ENCODE measurements at regions not wholly inside any gene's neighbourhood (a gene's known extent, or its start where the extent isn't known, plus 50 kb on each side); places are given as distances from the start of the nearest gene placed in this dataset.

- peak in 1 of 3 donors; percentile 39 for DNase-seq
- no peaks in the 10 kb centered on the region for H3K9me3 ChIP-seq
- no peak overlapping the region for H3K4me3 ChIP-seq
- H3K36me3 ChIP-seq (ENCODE audit: low read depth) = no peaks in the 10 kb centered on the region
- intact Hi-C loops (cut with DNase I, micrococcal nuclease) = no loop called here
- peaks cover 14% of the 10 kb centered on the region for H3K4me1 ChIP-seq (ENCODE audit: low read depth)
- no peak for TF ChIP-seq CTCF (IDR thresholded peaks at IDR 0.05)
- no peak for ATAC-seq
Observed at GRCh38 chr14:104320611-104321086, 182.3 kb downstream of the KIF26A start.

GRCh38 chr14:104321088-104321801 lies 182.9 kb downstream of the KIF26A start:
- ATAC-seq (no peak), DNase-seq (peak in 1 of 3 donors; percentile 43)
- TF ChIP-seq CTCF (IDR thresholded peaks at IDR 0.05) = no peak
- intact Hi-C loops (cut with DNase I, micrococcal nuclease) = no loop called here
- peaks cover 10% of the 10 kb centered on the region for H3K4me1 ChIP-seq (ENCODE audit: low read depth)
- H3K4me3 ChIP-seq = no peak overlapping the region
- no peaks in the 10 kb centered on the region for H3K36me3 ChIP-seq (ENCODE audit: low read depth)
- H3K9me3 ChIP-seq = no peaks in the 10 kb centered on the region

DNA sequence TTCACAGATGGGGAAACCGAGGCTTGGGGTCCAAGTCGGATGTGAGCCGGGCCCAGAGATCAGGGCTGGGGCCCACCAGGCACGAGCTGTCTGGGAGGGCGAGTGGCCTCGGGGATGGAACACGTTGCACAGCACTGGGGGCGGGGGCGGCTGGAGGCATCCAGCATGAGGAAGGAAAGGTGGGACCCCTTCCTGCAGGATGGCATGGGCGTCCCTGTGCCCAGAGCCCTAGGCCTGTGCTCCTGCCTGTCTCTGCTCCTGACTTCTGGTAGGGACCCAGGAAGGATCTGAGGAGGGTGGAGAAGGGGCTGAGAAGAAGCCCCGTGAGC lies 183.4 kb downstream of the KIF26A start:
- intact Hi-C loops (cut with DNase I, micrococcal nuclease) = no loop called here
- Histone ChIP-seq H3K4me1 (ENCODE audit: low read depth) (peaks cover 10% of the 10 kb centered on the region), H3K9me3 (no peaks in the 10 kb centered on the region), H3K4me3 (no peak overlapping the region), H3K36me3 (ENCODE audit: low read depth) (no peaks in the 10 kb centered on the region)
- no peak for TF ChIP-seq CTCF (IDR thresholded peaks at IDR 0.05)
- DNase-seq (peak in 1 of 3 donors; percentile 37), ATAC-seq (no peak)

GRCh38 chr14:104322531-104323366 lies 184.4 kb downstream of the KIF26A start:
- H3K9me3 ChIP-seq = no peaks in the 10 kb centered on the region
- DNase-seq (peak in 2 of 3 donors; percentile 38 to 39), ATAC-seq (peak; percentile 83)
- intact Hi-C loops (cut with DNase I, micrococcal nuclease) = no loop called here
- H3K4me3 ChIP-seq = no peak overlapping the region
- H3K4me1 ChIP-seq (ENCODE audit: low read depth) = peaks cover 10% of the 10 kb centered on the region
- H3K36me3 ChIP-seq (ENCODE audit: low read depth) = no peaks in the 10 kb centered on the region
- no peak for TF ChIP-seq CTCF (IDR thresholded peaks at IDR 0.05)

DNA sequence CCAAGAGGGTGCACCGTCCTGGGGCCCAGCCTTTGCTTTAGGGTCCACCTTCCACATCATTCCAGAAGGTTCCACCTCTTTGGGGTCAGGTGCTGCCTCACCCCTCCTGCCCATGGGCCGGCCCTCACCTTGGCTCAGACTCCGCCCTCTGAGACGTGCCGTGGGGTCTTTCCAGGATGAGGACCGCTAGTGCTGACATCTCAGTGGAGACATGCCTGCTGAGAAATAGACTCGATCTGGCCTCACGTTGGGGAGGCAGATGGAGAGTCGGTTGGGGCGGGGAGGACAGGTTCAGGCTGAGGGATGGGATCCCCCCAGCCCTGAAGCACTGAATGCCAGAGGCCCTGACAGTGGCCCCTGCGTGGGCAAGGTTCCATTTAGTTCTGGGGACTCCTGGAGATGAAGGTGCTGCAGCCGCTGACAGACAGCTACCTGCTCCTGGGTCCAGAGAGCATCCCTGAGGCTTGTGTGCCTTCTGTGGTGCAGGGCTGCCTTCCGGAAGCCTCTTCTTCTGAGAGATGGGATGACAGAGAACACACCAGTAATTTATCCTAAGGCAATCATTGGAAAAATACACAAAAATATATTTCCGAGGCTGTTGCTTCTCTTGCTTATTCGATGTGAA lies 185.3 kb downstream of the KIF26A start:
- Histone ChIP-seq H3K4me1 (ENCODE audit: low read depth) (peaks cover 10% of the 10 kb centered on the region), H3K4me3 (no peak overlapping the region), H3K36me3 (ENCODE audit: low read depth) (no peaks in the 10 kb centered on the region), H3K9me3 (no peaks in the 10 kb centered on the region)
- intact Hi-C loops (cut with DNase I, micrococcal nuclease) = no loop called here
- TF ChIP-seq CTCF (IDR thresholded peaks at IDR 0.05) = no peak
- ATAC-seq = no peak
- peak in 1 of 3 donors; percentile 34 for DNase-seq

Measured in mucosa of descending colon (tissue), 3 donors.